Cardiac fibroblast (primary cell): ENCODE measurements at regions not wholly inside any gene's neighbourhood (a gene's known extent, or its start where the extent isn't known, plus 50 kb on each side); places are given as distances from the start of the nearest gene placed in this dataset.

ENCODE experiments used
- DNase-seq, 2 donors: peaks; one replicate each; pipeline versions ENCODE4 v3.0.0 to v3.0.0-alpha.2; 2010; ENCODE audit warnings: low read depth in 2 of 2
- H3K4me3 ChIP-seq, 2 donors: replicated peaks in 1 of 2; 1 replicate in 1 of 2; 2 replicates in 1 of 2; pipeline ENCODE4 v1.5.1; 2011; ENCODE audit warnings: low read depth in 2 of 2, low read length in 2 of 2, mild to moderate bottlenecking in 2 of 2, moderate library complexity in 1 of 2
- CTCF ChIP-seq: IDR thresholded peaks from one replicate; pipeline ENCODE4 v1.5.1; 2011; ENCODE audit warnings: low read depth, mild to moderate bottlenecking, low read length, inconsistent platforms

- TF ChIP-seq CTCF: no peak
- H3K4me3 ChIP-seq: no peak overlapping the region
Observed at GRCh38 chr22:19641983-19642451, 72.3 kb upstream of the SEPTIN5 start.

GRCh38 chr22:19643448-19644313 is 70.6 kb upstream of the SEPTIN5 start:
- DNase-seq: peak in 1 of 2 donors; percentile 17
- H3K4me3 ChIP-seq: no peak overlapping the region
- TF ChIP-seq CTCF: no peak

More at GRCh38 chr22:19641983-19642451, 72.3 kb upstream of the SEPTIN5 start:
- no peak for DNase-seq

GRCh38 chr22:19644314-19645223 is 69.7 kb upstream of the SEPTIN5 start:
- H3K4me3 ChIP-seq: no peak overlapping the region
- peak in 1 of 2 donors; percentile 9 for DNase-seq
- TF ChIP-seq CTCF: no peak

GRCh38 chr22:19645391-19645790 is 68.9 kb upstream of the SEPTIN5 start:
- TF ChIP-seq CTCF: peak; percentile 2
- no peak for DNase-seq
- H3K4me3 ChIP-seq: no peak overlapping the region

GRCh38 chr22:19645905-19646304 is 68.4 kb upstream of the SEPTIN5 start:
- no peak for TF ChIP-seq CTCF
- no peak for DNase-seq
- H3K4me3 ChIP-seq: no peak overlapping the region

- no peak overlapping the region for H3K4me3 ChIP-seq
- TF ChIP-seq CTCF: no peak
- no peak for DNase-seq
Observed at GRCh38 chr22:19646383-19646782, 67.9 kb upstream of the SEPTIN5 start.
